ENCODE measurements at regions not wholly inside any gene's neighbourhood (a gene's known extent, or its start where the extent isn't known, plus 50 kb on each side); places are given as distances from the start of the nearest gene placed in this dataset.
"Not testable (repeated sequence)": the region's sequence is repeated elsewhere in the genome, so short reads cannot be mapped to it uniquely, and the experiment has no call there.

DNA sequence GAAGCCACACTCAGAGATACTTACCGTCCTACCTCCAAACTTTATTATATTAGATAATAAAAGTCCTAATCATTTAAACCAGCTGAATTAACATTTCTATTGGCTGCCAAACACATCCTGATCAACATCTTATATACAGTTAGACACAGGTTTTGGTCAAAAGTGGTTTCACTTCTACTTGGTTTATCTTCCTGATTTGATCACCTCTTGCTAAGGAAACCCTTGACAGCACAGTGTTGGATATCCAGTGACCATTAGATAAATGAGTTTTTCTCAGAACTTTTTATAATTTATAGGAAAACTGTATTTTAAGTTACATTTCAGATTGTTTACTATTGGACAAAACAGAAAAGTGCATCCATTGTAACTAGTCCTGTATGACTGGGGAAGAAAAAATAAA, 198.4 kb upstream of the NR2F2 start:
- DNase-seq: no peak

DNA sequence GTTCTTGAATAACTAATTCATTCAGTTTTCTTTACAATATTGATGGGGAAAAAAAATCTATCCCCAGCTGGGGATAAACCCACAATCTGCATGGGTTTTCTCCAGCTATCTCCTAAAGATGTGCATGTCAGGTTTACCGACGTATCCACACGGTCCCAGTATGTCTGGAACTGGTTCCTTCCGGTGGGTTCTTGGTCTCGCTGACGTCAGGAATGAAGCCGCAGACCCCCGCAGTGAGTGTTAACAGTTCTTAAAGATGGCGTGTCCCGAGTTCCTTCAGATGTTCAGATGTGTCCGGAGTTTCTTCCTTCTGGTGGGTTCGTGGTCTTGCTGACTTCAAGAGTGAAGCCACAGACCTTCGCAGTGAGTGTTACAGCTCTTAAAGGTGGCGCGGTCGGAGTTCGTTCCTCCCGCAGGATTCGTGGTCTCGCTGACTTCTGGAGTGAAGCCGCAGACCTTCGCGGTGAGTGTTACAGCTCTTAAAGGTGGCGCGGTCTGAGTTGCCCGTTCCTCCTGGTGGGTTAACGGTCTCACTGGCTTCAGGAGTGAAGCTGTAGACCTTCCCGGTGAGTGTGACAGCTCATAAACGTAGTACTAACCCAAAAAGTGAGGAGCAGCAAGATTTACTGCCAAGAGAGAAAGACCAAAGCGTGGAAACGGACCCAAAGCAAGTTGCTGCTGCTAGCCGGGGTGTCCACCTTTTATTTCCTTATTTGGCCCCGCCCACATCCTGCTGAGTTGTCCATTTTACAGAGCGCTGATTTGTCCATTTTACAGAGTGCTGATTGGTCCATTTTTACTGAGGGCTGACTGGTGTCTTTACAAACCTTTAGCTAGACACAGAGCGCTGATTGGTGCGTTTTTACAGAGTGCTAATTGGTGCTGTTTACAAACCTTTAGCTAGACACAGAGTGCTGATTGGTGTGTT, 195.1 kb upstream of the NR2F2 start:
- no peak for DNase-seq

DNA sequence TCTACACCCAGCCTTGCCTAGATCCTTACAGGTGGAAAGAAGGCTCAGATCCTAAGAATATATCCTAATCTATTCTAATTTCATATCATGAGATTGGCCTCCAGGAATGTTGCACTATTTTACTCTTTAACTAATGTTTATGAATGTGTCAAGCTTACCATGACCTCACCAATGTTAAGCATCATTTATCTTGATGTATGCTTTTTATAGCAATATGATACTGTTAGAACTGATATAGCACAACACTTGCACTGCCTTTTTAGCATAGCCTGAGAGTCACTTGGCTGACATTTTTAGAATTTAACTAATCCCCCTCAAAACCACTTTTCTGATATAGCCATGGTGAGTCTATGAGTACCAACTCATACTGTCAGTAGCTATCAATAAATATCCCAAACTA, 191.5 kb upstream of the NR2F2 start:
- DNase-seq: no peak

DNA sequence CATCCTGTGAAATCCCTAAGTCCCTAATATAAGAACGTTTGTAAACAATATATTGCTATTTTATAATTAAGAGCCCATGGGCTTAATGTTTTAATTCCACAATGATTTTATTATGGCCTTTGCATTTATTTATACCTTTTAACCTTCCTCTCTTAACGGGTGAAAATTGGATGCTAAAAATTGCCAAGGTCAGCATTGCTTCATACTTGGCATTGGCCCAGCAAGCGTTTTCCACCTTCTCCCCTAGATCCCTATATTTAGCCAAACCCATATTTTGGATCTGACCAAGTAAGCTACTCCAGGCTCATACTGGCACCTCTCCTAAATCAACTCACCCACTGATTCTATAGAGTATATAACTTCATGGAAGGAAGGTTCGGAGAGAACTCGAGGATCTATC, 188.0 kb upstream of the NR2F2 start:
- no peak for DNase-seq

DNA sequence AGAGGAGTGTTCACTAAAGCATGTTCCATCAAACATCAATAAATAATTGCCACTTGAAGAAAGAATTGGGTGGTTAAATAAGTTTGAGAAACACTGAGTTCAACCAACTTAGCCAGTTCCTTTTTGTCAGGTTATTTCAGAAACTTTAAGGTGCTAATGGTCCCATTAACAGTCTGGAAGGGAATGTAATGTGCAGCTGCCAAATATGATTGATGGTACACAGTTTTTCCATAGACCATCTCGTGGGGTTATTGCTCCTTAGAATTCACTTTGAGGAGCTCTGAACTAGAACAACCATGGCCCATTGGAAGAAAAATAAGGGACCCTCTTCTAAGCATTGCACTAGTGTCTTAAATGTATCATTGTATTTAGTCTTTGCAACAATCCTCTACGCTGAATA, 185.8 kb upstream of the NR2F2 start:
- no peak for DNase-seq

- DNase-seq: no peak
Measured at GRCh38 chr15:96146726-96147125, 183.8 kb upstream of the NR2F2 start.

DNA sequence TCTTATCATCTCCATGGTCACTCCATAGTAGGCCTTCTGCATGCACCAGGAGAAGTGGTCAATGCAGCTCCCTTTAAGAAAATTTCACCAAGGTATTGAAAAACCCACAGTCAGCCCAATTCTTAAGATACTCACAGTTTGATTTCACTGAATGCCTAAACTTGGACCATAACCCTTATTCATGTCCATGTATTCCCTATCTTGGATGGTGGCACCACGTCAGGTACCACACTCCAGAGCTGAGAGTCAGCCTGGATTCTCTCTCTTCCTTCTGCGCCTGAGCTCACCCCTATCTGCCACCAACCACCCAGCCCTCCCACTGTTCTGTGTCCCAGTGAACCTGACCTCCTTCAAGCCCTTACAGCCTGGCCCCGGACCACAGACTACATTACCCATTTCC, 183.2 kb upstream of the NR2F2 start:
- no peak for DNase-seq

DNA sequence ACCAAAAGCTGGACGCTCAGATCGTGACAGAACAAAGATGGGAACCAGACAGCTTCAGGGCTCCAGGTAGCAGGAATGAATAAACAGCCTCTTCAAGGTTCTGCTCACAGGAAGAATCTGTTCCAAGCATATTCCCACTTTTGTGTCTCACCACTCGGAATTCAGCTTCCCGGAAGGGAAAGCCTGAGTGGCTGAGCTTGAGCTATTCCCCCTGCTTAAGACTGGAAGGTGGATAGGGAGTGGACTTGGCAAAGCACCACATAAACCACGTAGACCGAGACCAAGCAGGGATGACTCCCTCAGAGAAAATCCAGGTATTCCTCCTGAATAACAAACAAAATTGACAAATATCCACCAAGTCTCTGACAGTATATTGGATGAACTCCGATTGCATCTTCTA, 180.2 kb upstream of the NR2F2 start:
- no peak for DNase-seq

DNA sequence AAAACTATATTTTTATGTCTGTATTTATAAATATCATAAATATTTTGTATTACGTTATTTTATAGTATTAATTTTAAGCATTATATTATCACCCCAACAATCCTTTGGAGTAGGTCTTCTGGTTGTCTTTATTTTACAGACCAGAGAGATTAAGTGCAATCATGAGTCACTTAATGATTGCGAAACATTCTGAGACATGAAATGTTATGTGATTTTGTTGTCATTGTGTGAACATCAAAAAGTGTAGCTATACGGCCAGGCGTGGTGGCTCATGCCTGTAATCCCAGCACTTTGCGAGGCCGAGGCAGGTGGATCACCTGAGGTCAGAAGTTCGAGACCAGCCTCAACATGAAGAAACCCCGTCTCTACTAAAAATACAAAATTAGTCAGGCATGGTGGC, 178.8 kb upstream of the NR2F2 start:
- DNase-seq: not testable (repeated sequence)

DNA sequence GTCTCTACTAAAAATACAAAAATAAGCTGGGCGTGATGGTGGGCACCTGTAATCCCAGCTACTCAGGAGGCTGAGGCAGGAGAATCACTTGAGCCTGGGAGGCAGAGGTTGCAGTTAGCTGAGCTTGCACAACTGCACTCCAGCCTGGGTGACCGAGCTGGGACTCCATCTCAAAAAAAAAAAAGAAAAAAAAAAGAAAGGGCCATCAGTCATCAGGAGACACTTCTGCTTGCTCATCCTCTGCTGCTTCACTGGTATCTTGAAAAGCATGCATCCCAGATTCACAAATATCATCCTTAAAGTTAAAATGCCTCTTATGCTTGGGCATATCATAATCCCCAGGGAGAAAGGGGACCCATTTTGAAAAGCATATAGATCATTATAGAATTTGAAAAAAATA, 176.6 kb upstream of the NR2F2 start:
- no peak for DNase-seq

GRCh38 chr15:96158938-96159337, 171.6 kb upstream of the NR2F2 start:
- no peak for DNase-seq

DNA sequence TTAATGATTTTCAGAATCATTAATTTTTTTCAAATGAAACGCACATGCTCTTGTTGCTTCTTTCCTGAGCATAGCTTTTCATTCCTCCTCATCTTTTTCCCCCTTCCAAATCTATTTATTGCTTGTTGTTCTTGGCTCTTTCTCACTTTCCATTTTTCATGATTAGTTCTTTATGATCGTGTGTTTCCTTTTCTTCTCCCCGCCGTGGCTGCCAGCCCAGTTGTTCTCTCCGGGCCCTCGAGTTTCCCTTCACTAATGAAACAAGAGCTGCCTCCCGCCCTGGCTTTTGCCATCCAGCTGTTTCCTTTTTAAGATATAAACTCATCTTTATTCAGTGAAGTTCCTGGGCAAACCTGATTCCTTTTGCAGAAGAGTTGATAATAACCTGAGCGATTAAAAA, 170.2 kb upstream of the NR2F2 start:
- DNase-seq: no peak

- DNase-seq: no peak
Measured at GRCh38 chr15:96160800-96161199, 169.7 kb upstream of the NR2F2 start.

- DNase-seq: no peak
Measured at GRCh38 chr15:96162322-96162721, 168.2 kb upstream of the NR2F2 start.

GRCh38 chr15:96165081-96165480, 165.4 kb upstream of the NR2F2 start:
- no peak for DNase-seq

- DNase-seq: no peak
Measured at GRCh38 chr15:96165775-96166174, 164.7 kb upstream of the NR2F2 start.

DNA sequence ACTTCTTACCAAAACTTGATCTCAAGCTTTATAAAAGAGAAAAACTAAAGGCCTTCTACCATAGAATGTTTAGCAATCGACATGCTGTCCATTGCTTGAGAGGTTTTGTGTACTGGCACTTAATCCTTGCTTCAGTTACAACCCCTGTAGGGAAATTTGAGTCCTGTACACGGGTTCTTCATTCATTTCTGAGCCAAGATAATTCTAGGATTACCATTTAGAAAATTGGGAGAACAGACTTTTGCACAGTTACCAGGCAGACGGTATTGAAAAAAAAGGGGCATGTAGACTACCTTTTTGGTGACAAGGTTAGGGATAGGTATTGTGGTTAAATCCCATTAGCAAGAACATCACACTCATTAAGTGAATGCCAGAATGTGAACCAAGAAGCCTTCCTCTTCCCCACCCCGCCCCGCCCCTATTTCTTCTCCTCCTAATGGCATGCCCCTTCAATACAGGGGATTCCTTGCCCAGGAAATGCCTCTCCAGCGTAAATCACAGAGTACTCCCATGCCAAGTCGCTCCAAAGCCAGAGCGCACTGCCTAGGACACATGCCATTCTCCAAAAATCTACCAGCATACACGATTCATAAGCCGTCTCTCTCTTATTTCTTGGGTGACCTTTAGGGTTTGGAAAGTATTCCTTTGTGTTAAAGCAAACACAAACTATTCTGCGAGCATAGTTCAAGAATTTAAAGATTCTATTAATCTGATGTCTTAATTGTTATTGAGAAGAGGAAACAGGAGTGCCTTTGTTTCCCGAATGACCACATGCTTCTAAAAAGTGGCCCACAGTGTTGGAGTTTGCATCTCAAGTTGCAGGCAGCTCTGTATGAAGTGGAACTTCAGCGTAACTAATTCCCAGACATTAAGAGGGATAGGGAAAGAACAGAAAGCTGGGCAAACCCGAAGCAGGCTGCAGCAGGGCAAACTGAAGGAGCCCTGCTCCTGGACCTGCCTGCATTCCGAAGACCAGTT, 164.0 kb upstream of the NR2F2 start:
- no peak for DNase-seq

DNA sequence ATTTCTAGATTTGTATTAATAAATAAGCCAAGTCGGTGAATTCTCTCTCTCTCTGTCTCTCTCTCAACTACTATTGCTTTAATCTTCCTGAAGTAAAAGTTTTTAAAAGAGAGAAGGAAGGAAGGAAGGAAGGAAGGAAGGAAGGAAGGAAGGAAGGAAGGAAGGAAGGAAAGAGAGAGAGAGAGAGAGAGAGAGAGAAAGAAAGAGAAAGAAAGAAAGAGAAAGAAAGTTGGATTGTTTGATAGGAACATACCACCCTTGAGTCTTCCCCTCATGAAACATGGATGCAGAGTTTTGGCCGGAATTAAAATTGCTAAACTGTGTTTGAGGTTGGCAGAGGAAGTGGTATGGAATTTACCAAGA, 159.9 kb upstream of the NR2F2 start:
- DNase-seq: not testable (repeated sequence)

- no peak for DNase-seq
Measured at GRCh38 chr15:96170979-96171739, 159.3 kb upstream of the NR2F2 start.

DNA sequence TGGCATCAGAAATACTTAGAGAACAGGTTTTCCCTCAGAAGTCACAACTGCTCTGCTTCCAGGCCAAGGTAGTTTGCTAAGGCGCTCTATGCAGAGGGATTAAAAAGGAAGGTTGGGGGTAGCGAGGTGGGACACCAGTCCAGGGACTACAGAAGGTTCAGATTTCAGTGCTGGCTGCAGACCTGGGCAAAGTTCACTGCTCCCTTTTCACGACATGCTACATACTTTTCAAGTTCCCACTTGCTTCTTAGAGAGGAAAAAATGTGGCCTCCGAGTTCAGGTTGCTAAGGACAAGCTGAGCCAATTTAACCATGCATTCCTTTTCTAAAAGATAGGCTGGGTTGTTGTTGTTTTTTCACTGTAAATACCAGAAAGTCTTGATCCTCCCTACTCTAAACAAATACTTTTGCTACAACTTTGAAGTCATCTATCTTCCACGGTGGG, 158.6 kb upstream of the NR2F2 start:
- DNase-seq: no peak

GRCh38 chr15:96172417-96172816, 158.1 kb upstream of the NR2F2 start:
- no peak for DNase-seq

GRCh38 chr15:96176831-96177230, 153.7 kb upstream of the NR2F2 start:
- no peak for DNase-seq

DNA sequence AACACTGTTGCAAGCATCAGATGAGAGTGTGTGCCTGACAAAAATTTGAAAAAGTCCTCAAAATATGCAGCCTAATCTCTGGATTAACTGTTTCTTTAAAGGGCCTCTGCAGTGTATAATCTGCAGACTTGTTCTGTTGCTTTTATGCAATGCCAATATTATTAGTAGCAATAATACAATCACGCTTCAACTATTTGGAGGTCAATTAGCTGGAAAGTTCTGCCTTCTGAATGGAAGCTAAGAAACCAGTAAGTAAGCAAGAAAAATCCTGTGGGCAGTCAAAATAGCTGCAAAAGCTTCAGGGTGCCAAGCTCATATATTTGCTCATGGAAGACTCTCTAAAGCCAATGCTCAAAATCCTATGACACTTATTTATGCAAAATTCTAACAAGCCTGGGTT, 153.2 kb upstream of the NR2F2 start:
- DNase-seq: no peak
